ENCODE measurements at regions not wholly inside any gene's neighbourhood (a gene's known extent, or its start where the extent isn't known, plus 50 kb on each side); places are given as distances from the start of the nearest gene placed in this dataset.
"Not testable (repeated sequence)": the region's sequence is repeated elsewhere in the genome, so short reads cannot be mapped to it uniquely, and the experiment has no call there.

DNA sequence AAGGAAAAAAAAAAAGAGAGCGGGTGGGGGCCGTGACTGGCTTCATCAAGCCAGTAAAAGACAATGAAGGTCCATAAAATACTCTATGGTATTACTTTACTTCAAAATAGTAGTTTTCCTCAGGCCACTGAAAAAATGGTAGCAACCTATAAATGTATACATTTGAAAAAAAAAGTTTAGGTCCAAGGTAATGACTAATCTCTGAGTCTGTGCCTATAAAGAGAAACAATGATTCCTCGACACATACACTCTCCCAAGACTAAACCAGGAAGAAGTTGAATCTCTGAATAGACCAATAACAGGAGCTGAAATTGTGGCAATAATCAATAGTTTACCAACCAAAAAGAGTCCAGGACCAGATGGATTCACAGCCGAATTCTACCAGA lies 84.5 kb upstream of the SIRPG start:
- not testable (repeated sequence) for DNase-seq

- DNase-seq = no peak
These were observed 83.9 kb upstream of the SIRPG start for GRCh38 chr20:1741309-1742048.

GRCh38 chr20:1737134-1737533 lies 79.6 kb upstream of the SIRPG start:
- no peak for DNase-seq

- DNase-seq = no peak
These were observed 78.0 kb upstream of the SIRPG start for GRCh38 chr20:1735417-1736089.

- no peak for DNase-seq
These were observed 76.8 kb upstream of the SIRPG start for GRCh38 chr20:1734269-1734858.

DNA sequence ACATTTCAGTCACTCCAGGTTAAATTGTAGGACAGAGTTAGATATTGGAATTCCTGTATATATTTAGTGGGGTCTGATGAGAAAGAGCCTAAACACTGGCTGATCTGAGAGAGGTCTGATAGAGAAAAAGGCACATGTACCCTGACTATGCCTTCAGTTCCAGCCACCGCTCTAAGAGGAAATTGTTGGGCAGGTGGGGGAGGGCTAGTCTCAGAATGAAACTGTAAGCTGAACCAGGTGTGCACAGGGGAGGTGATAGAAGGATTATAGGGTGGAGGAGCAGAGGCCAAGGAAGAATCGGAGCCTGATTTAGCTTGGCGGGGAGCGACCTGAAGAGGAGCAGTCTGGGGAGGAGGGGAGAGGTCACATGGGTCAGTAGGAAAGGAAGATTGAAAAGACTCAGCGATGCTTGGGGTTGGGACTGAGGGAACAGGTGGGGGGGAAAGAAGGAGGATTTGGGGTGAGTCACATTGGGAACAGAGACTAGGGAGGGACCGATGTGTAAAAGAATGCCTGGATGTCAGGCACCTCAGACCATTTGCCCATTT lies 74.3 kb upstream of the SIRPG start:
- DNase-seq = not testable (repeated sequence)

DNA sequence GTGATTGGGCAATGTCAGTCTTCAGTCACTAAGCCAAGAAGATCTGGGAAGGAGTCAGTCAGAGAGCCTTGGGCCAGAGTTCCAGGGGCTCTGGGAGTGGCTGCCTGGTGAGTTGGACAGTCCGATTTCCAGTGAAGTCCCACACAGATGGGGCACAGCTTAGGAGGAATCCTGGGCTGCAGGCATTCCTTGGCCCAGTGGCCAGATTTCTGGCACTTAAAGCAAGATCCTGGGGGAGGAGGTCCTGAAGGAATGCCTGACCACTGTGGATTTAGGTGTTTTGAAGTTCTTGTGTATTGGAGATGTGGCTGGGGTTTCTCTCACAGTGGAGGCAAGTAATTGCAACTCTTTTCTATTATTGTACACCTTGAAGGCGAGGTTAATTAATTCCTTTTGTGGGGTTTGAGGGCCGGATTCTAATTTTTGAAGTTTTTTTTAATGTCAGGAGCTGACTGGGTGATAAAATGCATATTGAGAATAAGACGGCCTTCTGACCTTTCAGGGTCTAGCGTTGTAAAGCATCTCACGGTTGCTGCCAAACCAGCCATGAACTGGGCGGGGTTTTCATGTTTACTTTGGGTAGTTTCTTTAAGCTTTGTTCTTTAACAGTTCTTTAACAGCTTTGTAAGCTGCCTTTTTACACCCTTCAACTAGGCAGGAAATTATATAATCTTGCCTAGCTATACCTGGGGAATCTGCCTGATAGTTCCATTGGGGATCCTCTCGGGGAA lies 73.6 kb upstream of the SIRPG start:
- DNase-seq = not testable (repeated sequence)

GRCh38 chr20:1727303-1727702 lies 69.7 kb upstream of the SIRPG start:
- DNase-seq = not testable (repeated sequence)

DNA sequence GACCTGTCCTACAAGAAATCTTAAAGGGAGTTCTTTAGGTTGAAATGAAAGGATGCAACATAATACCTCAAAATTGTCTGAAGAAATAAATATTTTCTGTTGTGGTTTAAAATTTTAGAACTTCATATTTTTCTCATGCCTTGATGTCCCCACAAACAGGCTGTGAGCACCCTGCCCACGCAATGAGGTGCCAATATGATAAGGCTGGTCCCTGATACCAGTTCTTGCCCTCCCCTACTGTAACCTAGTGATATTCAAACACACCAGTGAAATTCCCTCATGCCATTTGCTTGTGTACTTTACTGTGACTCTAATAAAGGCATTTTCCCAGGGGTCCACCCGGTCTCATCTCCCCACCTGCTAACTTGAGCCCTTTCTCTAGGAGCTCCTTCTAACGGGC lies 67.3 kb upstream of the SIRPG start:
- no peak for DNase-seq

DNA sequence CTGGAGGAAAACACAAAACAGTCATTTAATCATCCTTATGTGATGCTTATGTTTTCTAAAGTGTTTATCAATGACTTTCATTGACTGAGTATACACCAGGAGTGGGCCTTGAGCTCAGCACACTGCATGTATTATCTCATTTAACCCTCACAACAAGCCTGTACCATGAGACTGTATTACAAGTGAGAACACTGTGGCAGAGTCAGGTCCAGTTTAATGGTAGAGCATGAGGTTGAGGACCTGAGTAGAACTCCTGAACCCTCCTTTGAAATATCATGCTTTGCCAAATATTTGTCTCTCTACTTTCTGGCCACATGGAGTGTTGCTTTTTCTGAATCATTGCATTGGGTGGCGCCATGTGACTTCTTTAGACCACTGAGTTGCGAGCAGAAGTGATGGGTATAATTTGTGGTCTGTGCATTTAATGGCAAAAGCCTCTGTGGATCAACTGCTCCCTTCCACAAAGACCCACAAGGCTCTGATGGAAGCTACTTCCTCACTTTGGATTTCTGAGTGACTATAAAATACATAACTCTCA lies 65.0 kb upstream of the SIRPG start:
- DNase-seq = no peak

DNA sequence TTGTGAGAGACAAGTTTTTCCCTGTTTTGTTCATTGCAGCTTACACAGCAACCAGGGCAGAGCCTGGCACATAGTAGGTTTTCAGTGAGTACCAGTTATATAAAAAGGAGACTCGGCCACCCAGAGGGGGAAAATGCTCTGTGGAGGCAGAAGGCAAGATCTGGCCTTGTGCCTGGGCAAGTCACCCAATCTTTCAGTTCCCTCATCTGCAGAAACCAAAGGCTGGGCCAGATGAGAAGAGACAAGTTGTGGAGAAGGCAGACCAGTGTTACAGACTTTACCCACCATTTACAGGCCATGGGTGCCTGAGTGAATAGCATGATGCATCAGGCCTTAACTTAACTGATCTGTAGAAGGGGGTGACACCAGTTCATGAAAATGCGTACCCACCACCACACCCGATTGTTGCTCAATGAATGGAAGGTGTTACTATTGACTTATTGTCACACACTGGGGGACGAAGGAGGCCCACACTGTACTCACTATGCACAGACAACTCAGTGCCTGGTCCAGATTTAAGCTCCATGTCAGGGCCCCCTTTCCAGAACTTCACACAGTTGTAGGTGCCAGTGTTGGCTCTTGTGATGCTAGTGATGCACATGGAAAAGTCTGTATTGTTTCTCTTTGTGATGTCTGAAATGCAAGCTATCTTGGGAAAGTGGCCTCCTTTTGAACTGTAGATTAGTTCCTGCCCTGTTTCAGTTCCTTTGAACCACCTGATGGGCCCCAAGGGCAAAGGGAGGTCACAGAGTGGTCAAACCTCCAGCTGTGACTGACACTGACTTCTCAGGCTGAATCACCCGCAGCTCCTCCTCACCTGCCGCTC lies 64.3 kb upstream of the SIRPG start:
- no peak for DNase-seq

- DNase-seq = no peak
These were observed 63.4 kb upstream of the SIRPG start for GRCh38 chr20:1720845-1721475.

DNA sequence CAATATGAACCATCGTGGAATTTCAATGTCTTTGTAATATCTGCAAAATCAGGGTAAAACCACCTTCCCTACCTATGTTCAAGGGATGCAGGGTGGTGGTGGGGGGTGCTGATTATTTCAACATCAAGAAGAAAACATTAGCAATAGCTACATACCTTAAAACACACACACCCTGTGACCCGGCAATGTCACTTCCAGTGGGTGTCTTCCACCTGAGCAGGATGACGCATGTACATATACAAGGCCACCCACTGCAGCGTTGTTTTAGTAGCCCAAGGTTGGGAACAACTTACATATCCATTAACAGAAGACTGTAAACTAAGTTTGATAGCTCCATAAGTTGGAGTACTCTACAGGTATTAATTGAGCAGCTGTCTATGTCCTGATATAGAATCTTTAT lies 62.6 kb upstream of the SIRPG start:
- no peak for DNase-seq

- DNase-seq = no peak
These were observed 61.2 kb upstream of the SIRPG start for GRCh38 chr20:1718604-1719384.

- no peak for DNase-seq
These were observed 55.4 kb upstream of the SIRPG start for GRCh38 chr20:1712634-1713624.

GRCh38 chr20:1711826-1712601 lies 54.4 kb upstream of the SIRPG start:
- no peak for DNase-seq

DNA sequence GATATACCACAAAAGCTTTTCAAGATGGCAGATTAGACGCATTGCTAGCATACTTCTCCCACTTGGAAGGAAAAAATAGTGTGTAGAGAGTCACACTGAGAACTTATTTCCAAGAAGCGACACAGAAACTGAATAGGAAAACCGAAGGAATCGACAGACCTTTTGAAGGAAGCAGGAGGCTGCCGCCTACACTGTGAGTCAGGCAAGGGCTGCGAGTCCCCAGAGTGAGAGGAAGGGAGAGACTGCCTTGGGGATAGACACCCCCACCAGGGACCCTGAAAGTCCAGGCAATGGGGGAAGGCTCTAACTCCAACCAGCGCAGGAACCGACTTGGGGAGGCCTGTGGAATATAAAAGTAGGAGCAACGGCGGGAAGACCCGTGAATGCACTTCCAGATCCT lies 53.7 kb upstream of the SIRPG start:
- no peak for DNase-seq

DNA sequence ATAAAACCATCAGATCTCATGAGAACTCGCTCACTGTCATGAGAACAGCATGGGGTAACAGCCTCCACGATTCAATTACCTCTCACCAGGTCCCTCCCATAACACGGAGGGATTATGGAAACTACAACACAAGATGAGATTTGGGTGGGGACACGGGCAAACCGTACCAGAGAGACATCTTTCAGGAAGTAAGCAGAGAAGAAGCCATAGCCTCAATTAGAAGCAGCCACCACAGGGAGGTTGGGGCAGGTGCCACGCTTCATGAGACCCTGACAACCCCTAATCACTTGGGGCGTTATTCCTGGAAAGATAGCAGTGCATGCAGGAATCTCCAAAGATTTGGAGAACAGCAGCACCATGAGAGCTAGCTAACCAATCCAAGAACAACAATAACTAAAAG lies 52.9 kb upstream of the SIRPG start:
- no peak for DNase-seq

Data from NCI-H1694 (cell line).